Caco-2 (cell line): ENCODE measurements at regions not wholly inside any gene's neighbourhood (a gene's known extent, or its start where the extent isn't known, plus 50 kb on each side); places are given as distances from the start of the nearest gene placed in this dataset.

ENCODE experiments used
- BruUV-seq: library from RNA; stranded (reverse); fragments of 400-500 nt; replicated peaks from 2 replicates; lab custom pipeline; 2021; lab: Mats Ljungman, UMichigan
- CTCF ChIA-PET: fragments of 300-600 bp; sonication (Branson Sonifier 250); formaldehyde crosslinking; loops from one replicate; lab custom pipeline; 2022; ENCODE audit warnings: antibody characterized with exemption; lab: Charles Lee
- POLR2A ChIA-PET: fragments of 300-600 bp; sonication (Branson Sonifier 250); formaldehyde crosslinking; loops from one replicate; lab custom pipeline; 2022; ENCODE audit warnings: antibody characterized with exemption; lab: Charles Lee
- DNase-seq, 2 experiments: peaks; one replicate each; pipeline versions ENCODE4 v3.0.0 to v3.0.0-alpha.2; 2020 to 2022
- H3K27me3 ChIP-seq: replicated peaks from 2 replicates; pipeline ENCODE4 v1.6.0; 2011; ENCODE audit warnings: low read length; ENCODE audit not compliant: control insufficient read depth, insufficient read depth
- H3K36me3 ChIP-seq: 2 replicates; pipeline ENCODE4 v1.5.1; 2011; ENCODE audit warnings: low read length; ENCODE audit not compliant: control insufficient read depth, insufficient read depth
- H3K4me1 ChIP-seq: fragments of 250-450 bp; sonication (Bioruptor Pico); 2 replicates; pipeline ENCODE4 v1.5.1; 2020; ENCODE audit warnings: mild to moderate bottlenecking
- H3K4me3 ChIP-seq: 2 replicates; pipeline ENCODE4 v1.5.1; 2011; ENCODE audit warnings: low read depth, mild to moderate bottlenecking, control low read depth, low read length
- H3K9me3 ChIP-seq: fragments of 250-450 bp; sonication (Bioruptor Pico); 2 replicates; pipeline ENCODE4 v1.5.1; 2020; ENCODE audit warnings: mild to moderate bottlenecking, moderate library complexity
- H3K27ac Mint-ChIP-seq: one replicate; pipeline ENCODE4 v1.8.0; 2022; ENCODE audit warnings: mixed read lengths; ENCODE audit not compliant: unreplicated experiment
- H3K27me3 Mint-ChIP-seq: one replicate; pipeline ENCODE4 v1.8.0; 2022; ENCODE audit warnings: mixed read lengths; ENCODE audit not compliant: insufficient read depth, unreplicated experiment
- H3K36me3 Mint-ChIP-seq: one replicate; pipeline ENCODE4 v1.8.0; 2022; ENCODE audit warnings: mild to moderate bottlenecking, mixed read lengths; ENCODE audit not compliant: insufficient read depth, unreplicated experiment
- H3K4me1 Mint-ChIP-seq: one replicate; pipeline ENCODE4 v1.8.0; 2022; ENCODE audit warnings: low read depth, mixed read lengths; ENCODE audit not compliant: unreplicated experiment
- H3K4me3 Mint-ChIP-seq: one replicate; pipeline ENCODE4 v1.8.0; 2022; ENCODE audit warnings: mild to moderate bottlenecking, moderate library complexity, mixed read lengths; ENCODE audit not compliant: unreplicated experiment
- H3K9me3 Mint-ChIP-seq: one replicate; pipeline ENCODE4 v1.8.0; 2022; ENCODE audit warnings: mixed read lengths; ENCODE audit not compliant: unreplicated experiment
- CTCF ChIP-seq, 2 experiments: fragments of 200-600 bp in 1 of 2; IDR thresholded peaks; 1 replicate in 1 of 2; 2 replicates in 1 of 2; pipeline versions ENCODE4 v1.5.1 to v1.8.0; 2011 to 2022; ENCODE audit warnings: antibody characterized with exemption in 1 of 2, control low read depth in 1 of 2, inconsistent platforms in 1 of 2, low read depth in 1 of 2, low read length in 1 of 2, mild to moderate bottlenecking in 1 of 2, moderate library complexity in 1 of 2; ENCODE audit not compliant: insufficient read depth in 1 of 2, severe bottlenecking in 1 of 2, unreplicated experiment in 1 of 2
- intact Hi-C: fragments of 100-400 bp; cut with micrococcal nuclease; formaldehyde crosslinking; loops from one replicate; pipeline ENCODE4 v1.10.0; 2022; ENCODE audit not compliant: unreplicated experiment

GRCh38 chr18:67596003-67596402 is 79.5 kb upstream of the DSEL start:
- ChIA-PET POLR2A (no interaction called here), CTCF (no interaction called here)
- Histone ChIP-seq H3K36me3 (no peaks in the 10 kb centered on the region), H3K4me3 (no peak overlapping the region), H3K27me3 (no peaks in the 10 kb centered on the region), H3K9me3 (no peaks in the 10 kb centered on the region), H3K4me1 (0 out of 2 replicates have a peak, but pooled peaks cover 4% of the 10 kb centered on the region)
- BruUV-seq, result no TSS peak
- intact Hi-C loops, result no loop called here
- Mint-ChIP-seq H3K4me1 (no peaks in the 10 kb centered on the region), H3K9me3 (no peaks in the 10 kb centered on the region), H3K27ac (no peak overlapping the region), H3K36me3 (no peaks in the 10 kb centered on the region), H3K27me3 (no peaks in the 10 kb centered on the region), H3K4me3 (no peak overlapping the region)
- DNase-seq, result no peak
- no peak for TF ChIP-seq CTCF (IDR thresholded peaks at IDR 0.05; ENCODE audit: insufficient read depth in 1 of 2, low read depth in 1 of 2, low read length in 1 of 2, severe bottlenecking in 1 of 2, unreplicated experiment in 1 of 2)

- Mint-ChIP-seq H3K4me3 (no peak overlapping the region), H3K27me3 (no peaks in the 10 kb centered on the region), H3K27ac (no peak overlapping the region), H3K9me3 (no peaks in the 10 kb centered on the region), H3K4me1 (no peaks in the 10 kb centered on the region), H3K36me3 (no peaks in the 10 kb centered on the region)
- CTCF ChIA-PET, result no interaction called here
- Histone ChIP-seq H3K4me3 (no peak overlapping the region), H3K27me3 (no peaks in the 10 kb centered on the region), H3K9me3 (no peaks in the 10 kb centered on the region), H3K36me3 (no peaks in the 10 kb centered on the region), H3K4me1 (no peaks in the 10 kb centered on the region)
- TF ChIP-seq CTCF (IDR thresholded peaks at IDR 0.05; ENCODE audit: insufficient read depth in 1 of 2, low read depth in 1 of 2, low read length in 1 of 2, severe bottlenecking in 1 of 2, unreplicated experiment in 1 of 2), result no peak
- intact Hi-C loops, result no loop called here
- POLR2A ChIA-PET, result no interaction called here
- BruUV-seq, result no TSS peak
- DNase-seq, result no peak
These were observed 74.1 kb upstream of the DSEL start for GRCh38 chr18:67590571-67591141.

- Mint-ChIP-seq H3K27me3 (no peaks in the 10 kb centered on the region), H3K4me1 (no peaks in the 10 kb centered on the region), H3K27ac (no peak overlapping the region), H3K9me3 (no peaks in the 10 kb centered on the region), H3K4me3 (no peak overlapping the region), H3K36me3 (no peaks in the 10 kb centered on the region)
- intact Hi-C loops, result no loop called here
- ChIA-PET POLR2A (no interaction called here), CTCF (no interaction called here)
- BruUV-seq, result no TSS peak
- DNase-seq, result no peak
- no peaks in the 10 kb centered on the region for H3K36me3 ChIP-seq
- no peak for TF ChIP-seq CTCF (IDR thresholded peaks at IDR 0.05; ENCODE audit: insufficient read depth in 1 of 2, low read depth in 1 of 2, low read length in 1 of 2, severe bottlenecking in 1 of 2, unreplicated experiment in 1 of 2)
- H3K4me3 ChIP-seq, result no peak overlapping the region
- H3K4me1 ChIP-seq, result no peaks in the 10 kb centered on the region
- no peaks in the 10 kb centered on the region for H3K27me3 ChIP-seq
- no peaks in the 10 kb centered on the region for H3K9me3 ChIP-seq
These were observed 72.8 kb upstream of the DSEL start for GRCh38 chr18:67589325-67589724.
